DND-41 (cell line): ENCODE measurements at regions not wholly inside any gene's neighbourhood (a gene's known extent, or its start where the extent isn't known, plus 50 kb on each side); places are given as distances from the start of the nearest gene placed in this dataset.

Experiments used
- ATAC-seq: fragments of 200-7000 bp; cut with Tn5 transposase; 3 replicates; pipeline ENCODE4 v1.9.1; 2021; ENCODE audit warnings: low read depth; ENCODE audit not compliant: insufficient read depth
- DNase-seq: peaks from one replicate; pipeline ENCODE4 v3.0.0-alpha.2; 2020
- H2AFZ ChIP-seq: 2 replicates; pipeline ENCODE4 v1.6.0; 2012; ENCODE audit warnings: low read depth, low read length
- H3K27ac ChIP-seq: 2 replicates; pipeline ENCODE4 v1.5.1; 2012; ENCODE audit warnings: low read length, inconsistent platforms
- H3K27me3 ChIP-seq: fragments of 200-600 bp; sonication (generic); 2 replicates; pipeline ENCODE4 v1.6.0; 2012; ENCODE audit warnings: low read length, mild to moderate bottlenecking, inconsistent platforms; ENCODE audit not compliant: insufficient read depth, poor library complexity
- H3K36me3 ChIP-seq: 2 replicates; pipeline ENCODE4 v1.5.1; 2012; ENCODE audit warnings: low read length, inconsistent platforms; ENCODE audit not compliant: insufficient read depth
- H3K4me1 ChIP-seq: 2 replicates; pipeline ENCODE4 v1.5.1; 2012; ENCODE audit warnings: mild to moderate bottlenecking, low read length; ENCODE audit not compliant: insufficient read depth
- H3K4me2 ChIP-seq: 2 replicates; pipeline ENCODE4 v1.6.0; 2012; ENCODE audit warnings: mild to moderate bottlenecking, moderate library complexity, low read length, inconsistent platforms; ENCODE audit not compliant: insufficient read depth
- H3K4me3 ChIP-seq, 2 experiments: fragments of 200-600 bp in 1 of 2; shearing (Covaris generic) in 1 of 2; 2 replicates each; pipeline ENCODE4 v1.5.1; 2012 to 2016; ENCODE audit warnings: inconsistent platforms in 2 of 2, low read length in 2 of 2, mild to moderate bottlenecking in 2 of 2, low read depth in 1 of 2, moderate library complexity in 1 of 2
- H3K79me2 ChIP-seq: 2 replicates; pipeline ENCODE4 v1.6.0; 2012; ENCODE audit warnings: low read length, inconsistent platforms; ENCODE audit not compliant: insufficient read depth
- H3K9ac ChIP-seq: 2 replicates; pipeline ENCODE4 v1.6.0; 2012; ENCODE audit warnings: low read depth, mild to moderate bottlenecking, inconsistent platforms, low read length, moderate library complexity
- H3K9me3 ChIP-seq: 2 replicates; pipeline ENCODE4 v1.5.1; 2012; ENCODE audit warnings: low read length, moderate library complexity, mild to moderate bottlenecking, inconsistent platforms; ENCODE audit not compliant: insufficient read depth, severe bottlenecking
- H4K20me1 ChIP-seq: 2 replicates; pipeline ENCODE4 v1.6.0; 2012; ENCODE audit warnings: low read length; ENCODE audit not compliant: insufficient read depth
- EZH2 ChIP-seq: IDR thresholded peaks from 3 replicates; pipeline ENCODE4 v1.6.1; 2012; ENCODE audit warnings: borderline replicate concordance, low read depth, mild to moderate bottlenecking, moderate library complexity, low read length, inconsistent platforms; ENCODE audit not compliant: severe bottlenecking
- TF ChIP-seq, protein P1 (sequence below): IDR thresholded peaks from 2 replicates; pipeline ENCODE4 v1.5.1; 2012; ENCODE audit warnings: borderline replicate concordance, low read length, moderate library complexity, mild to moderate bottlenecking; ENCODE audit not compliant: poor library complexity, severe bottlenecking; ENCODE audit errors: extremely low read depth

DNA sequence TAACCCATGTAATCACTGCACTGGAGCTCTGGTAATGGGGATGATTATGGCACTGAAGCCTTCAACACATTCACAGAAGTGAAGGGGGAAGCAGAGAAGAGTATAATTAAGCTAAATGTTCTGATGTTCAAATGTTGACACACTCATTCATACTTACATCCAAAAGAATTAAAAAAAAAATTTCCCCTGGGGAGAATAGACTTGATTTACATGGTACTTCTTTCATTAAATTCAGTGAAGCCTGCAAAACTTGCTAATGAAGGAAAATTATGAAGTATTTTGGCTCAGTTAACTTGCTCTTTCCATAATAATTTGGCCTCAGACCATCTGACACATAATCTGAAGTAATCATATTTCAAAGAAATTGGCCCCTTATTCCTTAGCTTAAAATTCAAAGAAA is 428.8 kb downstream of the SH3GL2 start:
- Histone ChIP-seq H3K27me3 (no peaks in the 10 kb centered on the region), H3K4me3 (no peak overlapping the region), H3K36me3 (no peaks in the 10 kb centered on the region), H2AFZ (no peak overlapping the region), H3K4me1 (no peaks in the 10 kb centered on the region), H3K4me2 (no peak overlapping the region), H3K27ac (no peak overlapping the region), H3K9me3 (no peaks in the 10 kb centered on the region), H3K79me2 (no peaks in the 10 kb centered on the region), H3K9ac (no peak overlapping the region), H4K20me1 (no peaks in the 10 kb centered on the region)
- ATAC-seq (no peak), DNase-seq (no peak)
- TF ChIP-seq, protein P1, sequence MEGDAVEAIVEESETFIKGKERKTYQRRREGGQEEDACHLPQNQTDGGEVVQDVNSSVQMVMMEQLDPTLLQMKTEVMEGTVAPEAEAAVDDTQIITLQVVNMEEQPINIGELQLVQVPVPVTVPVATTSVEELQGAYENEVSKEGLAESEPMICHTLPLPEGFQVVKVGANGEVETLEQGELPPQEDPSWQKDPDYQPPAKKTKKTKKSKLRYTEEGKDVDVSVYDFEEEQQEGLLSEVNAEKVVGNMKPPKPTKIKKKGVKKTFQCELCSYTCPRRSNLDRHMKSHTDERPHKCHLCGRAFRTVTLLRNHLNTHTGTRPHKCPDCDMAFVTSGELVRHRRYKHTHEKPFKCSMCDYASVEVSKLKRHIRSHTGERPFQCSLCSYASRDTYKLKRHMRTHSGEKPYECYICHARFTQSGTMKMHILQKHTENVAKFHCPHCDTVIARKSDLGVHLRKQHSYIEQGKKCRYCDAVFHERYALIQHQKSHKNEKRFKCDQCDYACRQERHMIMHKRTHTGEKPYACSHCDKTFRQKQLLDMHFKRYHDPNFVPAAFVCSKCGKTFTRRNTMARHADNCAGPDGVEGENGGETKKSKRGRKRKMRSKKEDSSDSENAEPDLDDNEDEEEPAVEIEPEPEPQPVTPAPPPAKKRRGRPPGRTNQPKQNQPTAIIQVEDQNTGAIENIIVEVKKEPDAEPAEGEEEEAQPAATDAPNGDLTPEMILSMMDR: no peak
- no peak for TF ChIP-seq EZH2

DNA sequence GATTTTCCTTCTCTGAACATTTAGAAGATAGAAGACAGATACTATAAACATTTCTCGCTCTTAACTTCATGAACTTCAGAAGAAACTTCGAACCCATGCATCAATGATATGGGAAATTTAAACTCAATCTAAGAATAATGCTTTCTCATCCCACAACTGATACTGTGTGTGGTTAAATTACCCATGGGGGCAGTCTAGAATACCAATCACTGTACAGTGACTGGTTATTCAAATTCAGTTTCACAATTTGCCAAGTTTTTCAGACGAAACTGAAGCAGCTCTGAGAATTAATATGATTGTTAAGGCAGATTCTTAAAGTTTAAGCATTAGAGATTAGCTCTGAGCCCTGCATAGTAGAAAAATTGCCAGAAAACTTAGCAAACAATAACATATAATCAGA is 431.0 kb downstream of the SH3GL2 start:
- H4K20me1 ChIP-seq: no peaks in the 10 kb centered on the region
- no peak overlapping the region for H3K4me2 ChIP-seq
- no peaks in the 10 kb centered on the region for H3K36me3 ChIP-seq
- H2AFZ ChIP-seq: no peak overlapping the region
- no peak for ATAC-seq
- no peak overlapping the region for H3K9ac ChIP-seq
- no peak for DNase-seq
- H3K4me3 ChIP-seq: no peak overlapping the region
- TF ChIP-seq, protein P1: no peak
- TF ChIP-seq EZH2: no peak
- H3K27ac ChIP-seq: no peak overlapping the region
- H3K79me2 ChIP-seq: no peaks in the 10 kb centered on the region
- H3K4me1 ChIP-seq: no peaks in the 10 kb centered on the region
- no peaks in the 10 kb centered on the region for H3K27me3 ChIP-seq
- H3K9me3 ChIP-seq: no peaks in the 10 kb centered on the region

DNA sequence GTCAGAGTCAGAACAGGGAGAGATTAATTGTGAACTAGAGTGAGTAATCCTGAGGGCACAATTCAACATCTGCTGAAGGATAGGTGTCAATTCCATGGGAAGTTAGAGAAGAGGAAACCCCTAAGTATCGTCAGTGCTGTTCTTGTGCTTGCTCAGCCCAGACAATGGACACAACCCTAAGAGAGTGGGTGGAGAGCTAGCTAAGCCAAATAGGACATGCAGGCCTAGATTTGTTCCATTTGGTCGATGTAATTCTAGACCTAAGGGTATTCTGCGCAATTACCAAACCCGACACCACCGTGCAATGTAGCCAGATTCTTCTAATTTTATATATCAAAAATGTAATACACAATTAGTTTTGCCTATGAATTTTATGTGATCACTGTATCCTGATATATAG is 431.6 kb downstream of the SH3GL2 start:
- no peak for DNase-seq
- H3K79me2 ChIP-seq: no peaks in the 10 kb centered on the region
- no peaks in the 10 kb centered on the region for H4K20me1 ChIP-seq
- no peaks in the 10 kb centered on the region for H3K4me1 ChIP-seq
- H3K36me3 ChIP-seq: no peaks in the 10 kb centered on the region
- H3K27me3 ChIP-seq: no peaks in the 10 kb centered on the region
- no peak overlapping the region for H3K9ac ChIP-seq
- no peak overlapping the region for H3K27ac ChIP-seq
- no peak overlapping the region for H2AFZ ChIP-seq
- H3K9me3 ChIP-seq: no peaks in the 10 kb centered on the region
- no peak overlapping the region for H3K4me2 ChIP-seq
- ATAC-seq: no peak
- no peak overlapping the region for H3K4me3 ChIP-seq
- TF ChIP-seq EZH2: no peak
- TF ChIP-seq, protein P1: no peak

DNA sequence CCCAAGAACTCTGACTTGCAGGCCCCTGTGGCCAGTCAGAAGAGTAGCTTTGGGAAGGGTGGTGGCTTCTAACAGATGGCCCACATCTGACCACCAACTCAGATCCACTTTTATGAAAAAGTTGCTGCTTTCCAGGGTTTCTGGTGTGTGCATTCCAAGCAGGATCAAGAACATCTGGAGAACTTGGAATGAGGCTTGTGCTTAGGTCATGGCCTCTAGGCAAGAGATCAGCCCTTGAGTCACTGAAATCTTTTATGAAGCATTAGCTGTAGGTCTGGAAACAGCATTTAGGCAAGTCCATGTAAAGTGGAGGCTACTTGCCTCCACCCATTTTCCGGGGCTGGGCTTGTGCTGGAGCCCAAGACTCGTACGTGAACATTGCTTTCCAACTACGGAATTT is 433.3 kb downstream of the SH3GL2 start:
- Histone ChIP-seq H3K79me2 (no peaks in the 10 kb centered on the region), H3K4me1 (no peaks in the 10 kb centered on the region), H2AFZ (no peak overlapping the region), H4K20me1 (no peaks in the 10 kb centered on the region), H3K4me3 (no peak overlapping the region), H3K9me3 (no peaks in the 10 kb centered on the region), H3K36me3 (no peaks in the 10 kb centered on the region), H3K4me2 (no peak overlapping the region), H3K9ac (no peak overlapping the region), H3K27ac (no peak overlapping the region), H3K27me3 (no peaks in the 10 kb centered on the region)
- DNase-seq: no peak
- ATAC-seq: no peak
- no peak for TF ChIP-seq EZH2
- TF ChIP-seq, protein P1: no peak
